ENCODE measurements at regions not wholly inside any gene's neighbourhood (a gene's known extent, or its start where the extent isn't known, plus 50 kb on each side); places are given as distances from the start of the nearest gene placed in this dataset.

DNA sequence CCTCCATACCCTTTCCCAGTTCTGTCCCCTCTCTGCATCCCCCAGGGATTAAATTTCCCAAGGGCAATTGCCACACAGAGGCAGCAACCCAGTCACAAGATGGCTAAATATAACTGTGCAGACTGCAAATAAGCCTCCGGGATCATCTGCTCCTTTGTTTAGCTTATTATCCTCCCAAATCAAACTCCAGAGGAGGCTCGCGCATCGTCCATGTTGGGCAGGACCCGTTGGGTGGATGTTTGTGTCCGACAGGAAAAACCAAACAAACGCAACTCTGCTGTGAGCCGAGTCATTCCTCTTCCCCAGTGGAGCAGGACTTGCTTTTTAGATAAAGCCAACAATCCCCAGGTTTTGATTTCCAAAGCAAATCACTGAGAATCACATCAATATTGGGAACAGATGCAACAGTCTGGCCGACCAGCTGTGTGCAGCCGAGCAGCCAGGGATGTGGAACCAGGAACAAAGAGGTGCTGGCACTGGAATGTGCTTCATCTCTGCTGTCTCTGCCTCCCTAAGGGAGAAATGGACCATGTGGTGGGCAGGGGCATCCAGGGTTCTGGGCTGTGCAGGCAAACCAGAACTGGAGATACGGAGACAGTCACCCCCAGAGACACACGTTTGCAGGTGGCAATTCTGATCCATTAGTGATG is 89.8 kb downstream of the PTTG1 start:
- no peak for DNase-seq (ENCODE audit: low spot score)

Data from germinal center (tissue), 1 donor.